GM20431 (cell line): ENCODE measurements at regions not wholly inside any gene's neighbourhood (a gene's known extent, or its start where the extent isn't known, plus 50 kb on each side); places are given as distances from the start of the nearest gene placed in this dataset.

Experiments
- in situ Hi-C: fragments of 300-500 bp; cut with MseI, MboI; formaldehyde crosslinking; loops from one replicate; pipeline ENCODE4 v1.15.0; 2020; ENCODE audit warnings: low sequenced_read_pairs; ENCODE audit not compliant: unreplicated experiment

DNA sequence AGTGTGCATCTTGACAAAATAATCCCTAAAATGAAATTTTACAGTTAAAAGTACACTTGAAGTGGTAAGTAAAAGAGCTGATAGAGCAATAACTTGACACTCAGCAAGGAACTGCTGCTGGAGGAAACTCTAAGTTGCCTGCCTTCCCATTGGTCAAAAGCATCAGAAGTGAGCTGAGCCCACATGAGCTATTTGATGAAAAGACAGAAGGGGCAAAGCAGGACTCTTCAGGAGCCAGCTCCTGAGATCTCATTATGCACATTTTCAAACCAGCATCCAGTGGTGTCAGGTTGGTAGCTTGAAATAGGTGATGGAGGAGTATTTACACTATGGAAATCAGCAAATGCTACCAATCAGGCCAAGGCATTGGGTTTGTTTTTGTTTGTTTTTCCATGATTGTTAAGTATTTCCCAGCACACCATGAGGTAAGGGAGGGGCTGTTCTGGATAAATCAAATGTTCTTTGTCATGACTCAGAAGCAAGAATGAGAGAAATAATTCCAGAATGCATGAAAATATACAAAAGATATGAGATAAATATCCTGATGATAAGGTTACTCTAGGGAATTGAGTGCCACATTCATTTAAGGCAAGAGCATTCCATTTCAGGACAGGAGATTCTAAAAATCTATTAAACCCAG lies 316.6 kb downstream of the SNX13 start:
- in situ Hi-C loops: no loop called here

DNA sequence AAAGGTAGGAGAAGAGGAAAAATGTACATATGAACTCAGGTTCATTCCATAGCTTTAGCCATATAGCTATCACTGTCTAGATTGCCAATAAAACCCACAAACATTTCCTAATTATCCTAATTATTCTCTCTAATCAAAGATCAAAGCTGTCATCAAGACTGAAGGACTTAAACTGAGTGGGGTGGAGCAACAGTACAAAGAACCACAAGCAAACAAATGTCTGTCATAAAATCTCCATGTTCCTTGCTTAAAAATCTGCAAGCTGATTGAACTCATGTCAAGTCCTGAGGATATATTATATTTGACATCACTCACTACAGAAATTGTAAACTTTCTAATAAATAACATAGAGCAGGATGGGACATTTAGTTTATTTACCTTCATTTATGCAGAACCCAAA lies 315.9 kb downstream of the SNX13 start:
- in situ Hi-C loops: no loop called here

DNA sequence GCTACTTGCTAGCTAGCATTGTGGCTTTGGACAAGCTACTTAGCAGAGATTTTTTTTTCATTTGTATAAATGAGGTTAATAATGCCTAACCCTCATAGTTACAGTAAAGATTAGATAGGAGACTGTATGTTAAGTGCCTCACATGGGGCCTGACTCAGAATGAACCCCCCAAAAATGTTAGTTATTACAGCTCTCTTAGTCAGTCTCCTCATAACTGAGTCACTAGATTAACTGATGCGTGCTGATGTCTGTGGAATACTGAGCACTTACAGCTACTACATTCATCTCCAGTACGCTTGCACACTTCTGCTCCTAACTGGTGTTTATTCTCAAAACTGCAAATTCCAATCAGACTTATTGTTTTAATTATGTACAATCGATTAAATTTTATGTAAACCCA lies 315.3 kb downstream of the SNX13 start:
- in situ Hi-C loops: no loop called here

DNA sequence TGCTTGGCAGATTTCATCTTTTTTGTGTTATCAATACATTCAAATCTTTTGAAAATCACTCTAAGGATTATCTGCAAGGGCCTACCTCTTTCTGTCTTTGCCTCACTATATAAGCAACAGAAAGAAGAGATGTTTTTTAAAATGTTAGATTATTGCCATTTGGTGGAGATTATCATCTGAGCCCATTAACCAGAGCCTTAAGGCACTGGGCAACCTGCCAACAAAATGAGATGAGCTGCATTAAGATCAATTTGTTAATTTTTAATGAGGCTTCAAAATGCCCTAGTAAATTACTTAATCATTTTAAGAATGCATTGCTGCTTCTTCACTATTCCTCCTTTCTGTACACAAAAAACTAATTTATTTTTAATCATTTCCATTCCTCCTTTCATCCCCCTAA lies 314.1 kb downstream of the SNX13 start:
- in situ Hi-C loops: no loop called here

DNA sequence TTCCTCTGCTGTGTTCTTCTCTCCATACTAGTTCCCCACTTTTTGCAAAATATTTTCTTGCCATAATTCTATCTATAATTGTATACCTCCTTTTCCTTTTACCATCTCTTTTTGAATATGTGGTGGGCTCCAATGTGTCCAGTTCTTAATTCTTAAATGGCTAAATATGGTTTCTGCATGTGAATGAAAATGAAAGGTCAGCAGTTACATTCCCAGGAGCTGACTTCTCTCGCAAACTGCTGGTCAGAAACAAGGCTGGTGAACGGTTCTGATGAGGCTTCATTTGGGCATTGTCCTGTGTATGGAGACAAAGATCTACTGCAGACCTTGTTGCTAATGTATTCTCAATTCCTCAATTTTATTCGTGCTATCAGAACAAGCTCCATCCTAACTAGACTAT lies 309.2 kb downstream of the SNX13 start:
- in situ Hi-C loops: no loop called here

DNA sequence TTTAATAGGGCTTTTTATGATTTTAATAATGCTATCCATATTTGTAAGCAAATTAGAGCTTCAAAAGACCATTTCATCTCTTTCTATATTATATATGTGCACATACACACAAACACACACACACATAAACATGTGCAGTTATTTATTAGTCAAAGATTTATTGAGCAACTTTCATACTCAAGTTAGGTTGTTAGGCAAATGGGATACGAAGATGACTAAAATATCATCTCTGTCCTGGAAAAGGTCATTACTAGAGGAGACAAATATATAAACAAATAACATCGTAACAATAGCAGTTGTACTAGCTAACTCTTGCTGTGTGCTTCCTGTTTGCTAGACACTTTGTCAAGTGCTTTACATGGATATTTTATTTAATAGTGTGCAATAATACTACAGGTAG lies 307.9 kb downstream of the SNX13 start:
- in situ Hi-C loops: no loop called here

DNA sequence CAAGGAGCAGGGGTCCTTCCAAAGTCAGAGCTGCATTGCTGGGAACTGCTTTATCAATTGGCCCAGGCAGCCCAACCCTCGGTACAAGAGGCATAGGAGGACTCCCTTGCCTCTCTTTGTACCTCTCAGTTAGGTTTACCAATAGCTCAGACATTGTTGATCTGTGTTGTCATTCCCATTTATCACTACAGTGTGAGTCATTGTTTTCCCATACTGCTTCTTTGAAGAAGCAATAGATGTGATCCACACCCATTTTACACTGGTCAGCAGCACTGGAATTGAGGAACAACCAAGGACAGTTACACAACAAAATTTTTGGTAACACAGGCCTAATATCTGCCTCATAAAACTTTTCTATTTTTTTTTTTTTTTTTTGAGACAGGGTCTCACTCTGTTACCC lies 307.2 kb downstream of the SNX13 start:
- in situ Hi-C loops: no loop called here

DNA sequence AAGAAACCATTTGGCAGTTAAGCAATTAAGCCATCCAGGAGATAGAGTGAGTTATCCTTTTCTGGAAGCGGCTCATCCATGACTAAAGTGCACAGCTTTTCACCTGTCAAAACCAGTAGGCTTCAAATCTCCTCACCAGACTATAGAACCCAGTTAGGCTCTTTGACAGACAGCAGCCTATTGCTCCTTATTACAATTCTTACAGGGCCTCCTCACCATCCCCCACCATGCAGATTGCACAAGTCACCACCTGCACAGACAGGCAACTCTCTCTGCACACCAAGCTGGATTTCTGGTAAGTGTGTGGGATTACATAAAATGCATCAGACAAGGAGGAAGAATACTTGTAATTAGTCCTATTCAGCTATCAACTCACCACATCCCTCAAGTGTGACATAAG lies 301.6 kb downstream of the SNX13 start:
- in situ Hi-C loops: no loop called here

DNA sequence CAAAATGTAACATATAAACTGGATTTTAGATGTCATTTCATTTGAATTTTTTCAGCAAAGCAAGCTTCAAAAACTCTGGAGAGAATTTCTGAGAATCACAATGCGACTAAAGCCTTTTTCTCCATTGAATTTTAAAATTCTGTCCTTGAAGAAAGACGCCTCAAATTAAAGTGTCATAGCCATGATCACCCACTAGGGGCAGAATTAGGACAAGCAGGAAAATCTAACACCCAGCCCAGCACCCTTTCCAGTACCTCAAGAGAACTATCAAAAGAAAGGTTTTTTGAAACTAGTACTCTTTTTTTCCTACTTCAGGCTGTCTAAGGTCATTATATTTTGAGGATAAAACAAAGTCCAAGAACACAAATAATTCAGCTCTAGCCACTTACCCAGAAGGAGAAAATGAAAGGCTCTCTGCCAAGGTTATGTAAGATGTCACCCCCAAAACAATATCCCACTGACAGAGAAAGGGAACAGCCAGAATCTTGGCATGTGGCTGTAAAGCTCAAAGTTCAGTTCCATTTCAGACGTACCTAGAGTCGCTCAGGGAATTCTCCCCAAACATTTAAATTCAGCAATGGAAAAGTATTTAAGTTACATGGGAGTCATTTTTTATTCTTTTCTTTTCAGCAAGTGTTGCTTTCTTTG lies 299.4 kb downstream of the SNX13 start:
- in situ Hi-C loops: no loop called here

DNA sequence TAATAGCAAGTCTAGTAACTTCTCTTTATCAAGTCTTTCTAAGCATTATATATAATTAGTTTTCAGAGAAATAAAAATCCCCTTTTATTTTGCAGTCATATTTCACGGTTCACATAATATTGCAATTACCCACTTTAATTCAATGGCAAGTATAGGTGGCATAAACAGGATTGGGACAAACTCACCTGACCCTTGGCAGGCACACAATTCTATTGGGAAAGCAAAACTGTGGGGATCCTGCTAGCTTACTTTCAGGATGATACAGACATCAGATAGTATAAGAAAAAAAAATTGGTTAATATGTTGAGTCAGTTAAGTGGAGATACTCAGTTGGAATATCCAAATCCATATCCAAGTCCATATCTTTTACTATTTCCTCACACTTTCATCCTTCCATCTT lies 294.8 kb downstream of the SNX13 start:
- in situ Hi-C loops: no loop called here

DNA sequence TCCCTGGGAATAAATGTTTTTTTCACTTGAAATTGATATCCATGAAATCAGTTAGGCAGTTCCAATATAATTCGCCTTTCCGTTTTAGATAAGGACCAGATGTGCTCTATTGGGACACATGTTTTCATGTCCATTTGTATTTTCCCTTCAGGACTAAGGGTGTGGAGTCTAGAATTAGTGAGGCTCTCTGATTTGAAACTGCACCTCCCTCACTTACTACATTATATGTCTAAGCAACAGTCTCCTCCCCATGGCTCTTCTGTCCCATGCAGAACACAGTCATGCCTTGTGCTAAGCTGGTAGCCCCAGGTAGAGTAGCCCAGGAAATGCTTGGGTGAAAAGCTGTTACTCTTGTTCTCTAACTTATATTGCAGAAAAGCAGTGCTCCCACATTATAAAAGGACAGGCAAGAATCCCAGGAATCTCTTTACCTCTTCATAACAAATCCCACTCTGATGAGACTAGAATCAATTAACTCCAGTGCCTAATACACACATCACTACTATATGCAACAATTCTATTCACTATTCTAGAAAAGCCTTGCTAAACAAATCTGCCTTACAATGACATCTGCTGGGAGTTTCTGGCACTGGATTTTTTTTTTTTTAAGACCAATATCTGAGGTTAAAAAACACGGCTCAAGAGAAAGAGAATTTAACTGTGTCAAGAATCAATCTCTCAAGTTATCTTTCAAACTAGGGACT lies 293.9 kb downstream of the SNX13 start:
- in situ Hi-C loops: no loop called here

DNA sequence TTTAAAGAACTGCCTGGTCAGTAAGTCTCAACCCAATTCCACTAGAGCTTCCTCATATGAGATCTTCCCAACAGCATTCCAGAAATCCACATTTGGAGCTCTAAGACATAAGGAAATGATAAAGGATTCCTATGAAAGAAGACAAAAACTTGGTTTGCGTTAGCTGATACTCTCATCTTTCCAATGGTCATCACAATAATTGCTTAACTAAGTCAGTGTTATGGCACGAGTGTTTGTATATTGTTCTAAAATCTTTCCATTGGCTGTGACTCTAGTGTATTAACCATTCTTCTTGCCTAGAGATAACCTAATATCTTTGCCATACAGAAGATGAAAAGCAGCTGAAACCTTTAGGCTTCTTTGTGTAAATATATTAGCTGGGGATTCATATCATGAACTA lies 289.0 kb downstream of the SNX13 start:
- in situ Hi-C loops: no loop called here

DNA sequence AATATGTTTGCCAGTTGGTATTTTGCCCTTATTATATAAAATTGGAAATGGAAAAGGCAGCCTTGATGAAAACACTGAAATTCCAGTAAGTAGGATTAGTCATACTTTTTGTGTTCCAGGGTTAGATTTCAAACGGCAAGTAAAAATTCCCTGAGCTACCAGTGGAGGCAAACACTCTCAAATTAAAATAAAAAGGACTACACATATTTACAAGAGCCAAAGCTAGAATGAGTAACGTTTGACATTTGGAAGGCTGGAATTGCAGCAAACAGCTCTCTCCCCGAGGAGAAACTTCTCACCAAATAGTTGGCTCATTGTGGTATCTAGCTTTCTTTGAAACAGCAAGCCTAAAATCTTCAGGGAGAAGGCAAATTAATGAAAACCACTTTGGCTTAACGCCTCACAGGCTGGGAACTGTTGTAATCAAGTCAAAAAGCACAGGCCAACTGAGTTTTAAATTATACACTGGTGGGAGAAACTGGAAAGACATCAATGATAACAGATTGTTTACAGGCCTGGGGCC lies 288.4 kb downstream of the SNX13 start:
- in situ Hi-C loops: no loop called here

DNA sequence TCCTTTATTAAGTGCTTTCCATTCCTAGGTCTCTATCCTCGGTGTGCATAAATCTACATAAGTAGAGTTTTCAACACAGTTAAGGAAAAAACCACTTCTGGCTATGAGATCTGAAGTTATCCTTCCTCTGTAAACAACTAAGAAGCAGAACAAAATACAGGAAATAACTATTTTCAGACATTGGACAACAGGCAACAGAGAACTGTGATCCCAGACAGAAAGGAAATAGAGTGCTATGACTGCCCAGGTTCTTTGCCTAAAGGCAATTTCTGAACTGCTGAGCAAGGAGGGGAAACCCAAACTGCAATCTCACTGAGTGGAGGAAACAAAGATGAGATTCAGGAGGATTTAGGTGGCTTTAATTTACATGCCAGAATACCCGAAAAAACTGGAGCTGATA lies 285.4 kb downstream of the SNX13 start:
- in situ Hi-C loops: no loop called here

DNA sequence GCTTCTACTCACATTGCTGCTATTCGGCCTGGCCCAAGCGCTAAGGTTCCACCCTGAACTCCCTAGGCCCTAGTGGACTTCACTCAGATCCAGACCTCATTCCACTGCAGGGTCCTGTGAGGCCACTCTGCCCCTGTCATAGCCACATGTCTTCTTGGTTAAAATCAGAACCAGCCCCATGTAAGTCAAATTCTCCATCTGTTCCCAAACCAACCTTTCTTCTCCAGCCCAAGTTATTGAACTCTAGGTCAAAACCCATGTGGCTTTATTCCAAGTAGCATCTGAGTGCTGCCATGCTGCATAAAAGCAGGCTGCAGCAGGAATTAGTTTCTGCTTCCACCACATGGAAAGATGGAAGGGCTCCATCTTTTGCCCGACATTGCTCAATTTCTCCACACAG lies 281.2 kb downstream of the SNX13 start:
- in situ Hi-C loops: no loop called here

DNA sequence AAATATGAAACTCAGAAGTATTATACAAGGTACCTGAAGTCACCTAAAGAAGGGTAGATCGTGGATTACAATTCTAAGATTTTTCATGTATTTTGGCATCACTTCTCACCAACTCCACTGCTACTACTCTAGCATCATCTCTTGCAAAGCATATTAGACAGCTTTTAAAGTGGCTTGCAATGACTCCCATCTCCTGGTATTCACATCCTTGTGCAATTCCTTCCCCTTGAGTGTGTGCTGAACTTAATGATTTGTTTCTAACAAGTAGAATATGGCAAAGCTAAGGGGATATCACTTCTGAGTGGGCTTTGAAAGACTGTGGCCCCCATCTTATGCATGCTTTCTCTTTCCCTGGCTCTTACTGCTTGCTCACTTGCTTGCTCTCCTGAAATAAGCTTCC lies 280.2 kb downstream of the SNX13 start:
- in situ Hi-C loops: no loop called here

DNA sequence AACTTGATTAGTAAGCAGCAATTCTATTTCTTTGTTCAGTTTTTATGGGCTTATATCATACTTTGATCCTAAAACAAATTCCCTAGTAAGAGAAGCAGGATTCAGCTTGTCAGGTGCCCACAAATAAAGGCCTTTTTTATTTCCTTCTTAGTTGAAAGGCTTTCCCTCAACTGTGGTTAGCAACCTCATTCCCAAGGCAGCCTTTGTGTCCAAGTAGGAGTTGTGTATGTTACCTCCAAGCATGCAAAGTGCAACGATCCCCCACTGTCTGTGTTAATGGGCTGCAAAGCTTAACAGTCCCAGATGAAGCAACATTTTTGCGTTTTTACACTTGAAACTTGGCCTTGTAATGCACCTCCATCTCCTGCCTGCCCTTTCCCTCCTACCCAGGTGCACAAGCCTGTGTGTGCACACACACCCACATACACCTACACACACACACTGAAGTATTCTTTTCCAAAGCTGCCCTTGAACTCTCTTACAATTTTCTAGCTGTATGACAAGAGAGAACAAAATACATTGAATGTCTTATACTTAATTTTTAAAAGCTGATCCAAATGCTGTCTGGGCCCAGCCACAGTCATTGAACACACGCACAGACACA lies 278.2 kb downstream of the SNX13 start:
- in situ Hi-C loops: no loop called here

DNA sequence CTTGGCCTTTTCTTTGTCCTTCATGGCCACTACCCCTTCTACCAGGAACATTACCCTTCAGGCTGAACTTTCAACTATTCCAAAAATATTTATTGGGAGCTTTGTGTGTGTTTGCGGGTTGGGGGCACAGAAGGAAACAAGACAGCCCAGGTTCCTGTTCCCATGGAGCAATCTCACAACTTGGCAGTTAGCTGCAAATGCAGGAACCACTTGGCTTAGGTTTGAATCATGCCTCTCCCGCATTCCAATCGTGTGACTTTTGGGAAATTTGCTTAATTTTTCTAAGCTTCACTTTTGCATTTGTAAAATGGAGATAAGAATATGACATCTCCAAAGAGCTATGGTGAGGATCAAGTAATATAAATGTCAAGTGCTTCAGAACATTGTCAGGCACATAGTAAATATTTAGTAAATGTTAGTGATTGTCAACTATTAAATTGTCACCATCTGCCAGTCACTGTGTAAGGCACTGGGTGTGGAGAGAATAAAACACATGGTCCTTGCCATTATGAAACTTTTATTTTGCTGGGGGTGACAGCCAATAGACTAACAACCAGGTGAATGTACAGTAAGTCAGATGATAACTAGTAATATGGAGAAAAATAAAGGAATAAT lies 277.1 kb downstream of the SNX13 start:
- in situ Hi-C loops: no loop called here

DNA sequence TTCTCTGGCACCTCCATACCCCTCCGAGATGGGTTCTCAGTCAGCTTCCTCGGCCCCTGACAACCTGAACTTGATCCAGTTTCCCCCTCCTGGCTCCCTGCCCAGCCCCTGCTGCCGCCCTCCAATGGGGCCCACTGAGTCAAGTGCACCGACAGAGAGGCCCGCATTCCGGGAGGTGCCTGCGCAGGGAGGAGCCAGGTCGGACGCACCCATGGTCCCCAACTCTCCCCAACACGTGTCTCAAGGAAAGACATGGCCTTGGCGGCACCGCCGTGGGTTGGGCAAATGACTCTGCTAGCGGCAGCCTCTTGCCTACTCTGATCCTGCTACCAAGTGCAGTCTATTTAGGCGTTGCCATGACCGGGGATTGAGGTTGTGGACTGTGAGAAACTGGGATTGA lies 275.3 kb downstream of the SNX13 start:
- in situ Hi-C loops: no loop called here

DNA sequence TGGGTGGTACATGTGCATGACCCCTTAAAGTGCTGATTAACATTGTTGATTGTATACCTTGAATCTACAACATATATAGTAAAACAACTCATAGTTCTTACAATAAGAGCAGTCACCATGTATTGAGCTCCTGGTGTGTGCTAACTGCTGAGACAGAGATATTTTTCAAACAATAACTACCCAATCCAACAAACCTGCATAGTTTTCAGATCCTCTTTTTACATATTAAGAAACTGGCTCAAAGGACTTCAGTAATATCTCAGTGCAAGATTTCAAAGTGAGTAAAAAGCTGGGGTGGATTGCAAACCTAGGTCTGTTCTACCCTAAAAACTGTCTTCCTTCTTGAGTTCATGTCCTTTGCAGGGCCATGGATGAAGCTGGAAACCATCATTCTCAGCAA lies 272.2 kb downstream of the SNX13 start:
- in situ Hi-C loops: no loop called here

DNA sequence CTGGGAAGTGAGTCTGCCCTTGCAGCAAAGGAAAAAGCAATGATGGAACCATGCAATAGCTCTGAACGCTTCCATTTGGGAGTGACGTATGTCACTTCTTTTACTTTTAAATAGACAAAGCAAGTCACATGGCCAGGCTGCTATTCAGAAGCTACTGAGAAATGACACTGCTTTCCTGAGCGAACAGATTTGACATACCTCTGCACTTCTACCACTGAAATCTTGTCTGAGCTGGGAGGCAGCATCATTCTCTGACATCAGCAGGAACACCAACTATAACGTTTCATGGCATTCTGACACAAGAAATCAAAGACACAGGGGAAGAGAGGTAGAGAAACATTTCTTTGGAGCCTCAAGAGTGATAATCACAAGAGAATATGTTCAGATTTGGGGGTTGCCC lies 271.1 kb downstream of the SNX13 start:
- in situ Hi-C loops: no loop called here
